Mesenchymal stem cell (in vitro differentiated cells and primary cell): ENCODE measurements at regions not wholly inside any gene's neighbourhood (a gene's known extent, or its start where the extent isn't known, plus 50 kb on each side); places are given as distances from the start of the nearest gene placed in this dataset.

Experiments
- DNase-seq: peaks from one replicate; pipeline ENCODE4 v3.0.0-alpha.2; 2013
- H2AFZ ChIP-seq: one replicate; pipeline ENCODE4 v1.6.1; 2013; ENCODE audit warnings: low read depth, mild to moderate bottlenecking, control low read depth, inconsistent platforms, low read length, moderate library complexity
- H2AK5ac ChIP-seq: 2 replicates; pipeline ENCODE4 v1.6.1; 2013; ENCODE audit warnings: low read length, moderate library complexity, mild to moderate bottlenecking, inconsistent platforms; ENCODE audit not compliant: severe bottlenecking
- H2BK120ac ChIP-seq: one replicate; pipeline ENCODE4 v1.6.1; 2013; ENCODE audit warnings: low read depth, mild to moderate bottlenecking, inconsistent platforms, low read length, moderate library complexity
- H2BK12ac ChIP-seq, 2 experiments: one replicate each; pipeline ENCODE4 v1.6.1; 2013; ENCODE audit warnings: inconsistent platforms in 2 of 2, low read length in 2 of 2, mild to moderate bottlenecking in 2 of 2, moderate library complexity in 2 of 2, control low read depth in 1 of 2
- H2BK15ac ChIP-seq: one replicate; pipeline ENCODE4 v1.6.1; 2013; ENCODE audit warnings: mild to moderate bottlenecking, low read depth, inconsistent platforms; ENCODE audit not compliant: poor library complexity, severe bottlenecking
- H2BK5ac ChIP-seq: 2 replicates; pipeline ENCODE4 v1.6.1; 2013; ENCODE audit warnings: low read depth, mild to moderate bottlenecking, low read length, control low read depth, inconsistent platforms; ENCODE audit not compliant: poor library complexity, severe bottlenecking
- H3K14ac ChIP-seq, 2 experiments: one replicate each; pipeline ENCODE4 v1.6.1; 2013; ENCODE audit warnings: inconsistent platforms in 2 of 2, low read length in 2 of 2, control low read depth in 1 of 2, mild to moderate bottlenecking in 1 of 2, moderate library complexity in 1 of 2
- H3K18ac ChIP-seq, 2 experiments: one replicate each; pipeline ENCODE4 v1.6.1; 2013; ENCODE audit warnings: inconsistent platforms in 2 of 2, low read length in 2 of 2, control low read depth in 1 of 2, low read depth in 1 of 2, mild to moderate bottlenecking in 1 of 2
- H3K23ac ChIP-seq, 2 experiments: one replicate each; pipeline ENCODE4 v1.6.1; 2013; ENCODE audit warnings: inconsistent platforms in 2 of 2, low read length in 2 of 2, mild to moderate bottlenecking in 2 of 2, moderate library complexity in 2 of 2, control low read depth in 1 of 2
- H3K27ac ChIP-seq: 2 replicates; pipeline ENCODE4 v1.5.1; 2013; ENCODE audit warnings: mild to moderate bottlenecking, moderate library complexity, low read length, control low read depth, inconsistent platforms; ENCODE audit not compliant: poor library complexity, severe bottlenecking
- H3K27me3 ChIP-seq, 2 experiments: 2 replicates each; pipeline versions ENCODE4 v1.6.1 to v1.7.0; 2013; ENCODE audit warnings: low read length in 2 of 2, mild to moderate bottlenecking in 2 of 2, moderate library complexity in 2 of 2, control low read depth in 1 of 2, inconsistent platforms in 1 of 2; ENCODE audit not compliant: control insufficient read depth in 1 of 2, insufficient read depth in 1 of 2
- H3K36me3 ChIP-seq, 2 experiments: 2 replicates each; pipeline versions ENCODE4 v1.6.1 to v1.7.0; 2013; ENCODE audit warnings: low read length in 2 of 2, control low read depth in 1 of 2, inconsistent platforms in 1 of 2, low read depth in 1 of 2, mild to moderate bottlenecking in 1 of 2; ENCODE audit not compliant: insufficient read depth in 2 of 2, control insufficient read depth in 1 of 2
- H3K4ac ChIP-seq, 2 experiments: one replicate each; pipeline ENCODE4 v1.6.1; 2013; ENCODE audit warnings: inconsistent platforms in 2 of 2, low read length in 2 of 2, mild to moderate bottlenecking in 2 of 2, moderate library complexity in 2 of 2, control low read depth in 1 of 2, low read depth in 1 of 2
- H3K4me1 ChIP-seq: 2 replicates; pipeline ENCODE4 v1.6.1; 2013; ENCODE audit warnings: low read depth, low read length, control low read depth; ENCODE audit not compliant: control insufficient read depth, insufficient read depth
- H3K4me2 ChIP-seq: 2 replicates; pipeline ENCODE4 v1.6.1; 2013; ENCODE audit warnings: low read length, mild to moderate bottlenecking, inconsistent platforms; ENCODE audit not compliant: poor library complexity, severe bottlenecking
- H3K4me3 ChIP-seq, 2 experiments: 2 replicates each; pipeline versions ENCODE4 v1.5.1 to v1.7.0; 2013; ENCODE audit warnings: low read length in 2 of 2, mild to moderate bottlenecking in 2 of 2, control low read depth in 1 of 2, low read depth in 1 of 2; ENCODE audit not compliant: insufficient read depth in 1 of 2
- H3K79me1 ChIP-seq: replicated peaks from 2 replicates; pipeline ENCODE4 v1.6.1; 2013; ENCODE audit warnings: mild to moderate bottlenecking, control low read depth, low read length, inconsistent platforms; ENCODE audit not compliant: poor library complexity, severe bottlenecking
- H3K9ac ChIP-seq: 2 replicates; pipeline ENCODE4 v1.7.0; 2013; ENCODE audit warnings: mild to moderate bottlenecking, low read length, moderate library complexity
- H3K9me3 ChIP-seq: 2 replicates; pipeline ENCODE4 v1.7.0; 2013; ENCODE audit warnings: mild to moderate bottlenecking, low read length; ENCODE audit not compliant: control insufficient read depth
- H4K8ac ChIP-seq: one replicate; pipeline ENCODE4 v1.6.1; 2013; ENCODE audit warnings: inconsistent platforms, mild to moderate bottlenecking, low read length, moderate library complexity
- H4K91ac ChIP-seq: one replicate; pipeline ENCODE4 v1.6.1; 2013; ENCODE audit warnings: mild to moderate bottlenecking, low read length, inconsistent platforms
- WGBS: methylation state at CpG from one replicate; pipeline ENCODE4 v1.1.7; 2013; ENCODE audit warnings: mixed read lengths; 5-methylcytosine and 5-hydroxymethylcytosine counted together

DNA sequence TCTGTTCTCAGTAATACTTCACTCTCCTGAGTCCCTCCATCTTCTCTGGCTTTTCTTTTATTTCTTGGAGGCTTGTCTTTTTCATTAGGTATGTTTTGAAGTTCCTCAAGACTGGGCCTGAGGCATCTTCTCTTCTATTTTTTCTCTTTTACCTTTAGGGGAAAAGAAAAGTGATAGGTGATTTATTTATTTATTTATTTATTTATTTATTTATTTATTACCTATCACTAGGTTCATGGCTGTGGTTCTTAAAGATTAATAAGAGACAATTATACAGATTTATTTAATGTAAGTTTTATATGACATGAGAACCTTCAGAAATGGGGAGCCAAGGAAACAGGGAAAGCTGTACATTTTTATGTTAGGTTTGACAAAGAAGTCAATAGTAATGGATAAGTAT is 330.3 kb upstream of the RBMS3 start:
- Histone ChIP-seq H3K9me3 (no peaks in the 10 kb centered on the region), H3K4me3 (no peak overlapping the region), H3K27me3 (no peaks in the 10 kb centered on the region), H3K36me3 (no peaks in the 10 kb centered on the region), H3K4me1 (no peaks in the 10 kb centered on the region), H2BK15ac (no peak overlapping the region), H3K14ac (no peak overlapping the region), H4K8ac (no peak overlapping the region), H3K9ac (no peak overlapping the region), H2AFZ (no peak overlapping the region), H3K27ac (no peak overlapping the region), H2BK12ac (no peak overlapping the region), H2BK5ac (no peak overlapping the region), H2AK5ac (no peak overlapping the region), H4K91ac (no peak overlapping the region), H3K79me1 (no peaks in the 10 kb centered on the region), H3K4me2 (no peak overlapping the region), H3K4ac (no peak overlapping the region), H3K18ac (no peak overlapping the region), H2BK120ac (no peak overlapping the region), H3K23ac (no peak overlapping the region)
- no peak for DNase-seq

DNA sequence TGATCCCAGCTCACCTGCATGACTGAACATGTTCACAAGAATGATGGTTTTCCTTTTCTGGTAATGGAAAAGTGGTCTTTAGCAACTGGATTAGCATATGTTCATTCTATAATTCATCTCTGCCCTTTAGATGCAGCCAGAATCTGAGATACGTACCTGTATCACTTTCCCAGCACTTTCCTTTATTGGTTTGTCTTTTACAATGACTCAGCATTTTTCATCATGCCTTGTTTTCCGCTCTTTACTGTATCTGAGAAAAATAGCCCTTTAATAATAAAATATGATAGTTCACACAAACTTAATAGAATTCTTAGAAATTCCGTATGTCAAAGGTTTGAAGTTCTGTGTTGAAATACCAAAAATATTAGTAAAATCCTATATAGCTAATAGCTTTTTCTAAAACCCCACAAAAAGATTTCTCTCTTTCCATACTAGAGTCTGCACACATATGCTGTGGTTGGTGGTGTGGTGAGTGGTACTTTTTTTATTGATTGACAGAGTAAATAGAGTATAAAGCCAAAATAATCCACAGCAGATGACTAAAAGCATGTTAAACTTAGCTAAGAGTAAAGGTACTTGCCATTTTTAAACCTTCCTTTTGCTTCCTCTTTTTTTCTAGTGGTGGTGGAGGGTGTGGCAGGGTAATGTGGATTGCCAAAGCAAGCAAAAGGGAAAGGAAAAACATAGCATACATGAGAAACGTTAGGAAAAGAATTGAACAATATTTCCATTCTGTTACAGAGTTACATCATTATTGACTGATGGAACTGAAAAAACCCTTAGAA is 328.9 kb upstream of the RBMS3 start:
- no peak overlapping the region for H3K18ac ChIP-seq
- H2BK120ac ChIP-seq, result no peak overlapping the region
- no peak overlapping the region for H3K23ac ChIP-seq
- H3K27ac ChIP-seq, result no peak overlapping the region
- H4K8ac ChIP-seq, result no peak overlapping the region
- no peaks in the 10 kb centered on the region for H3K27me3 ChIP-seq
- H3K4me2 ChIP-seq, result no peak overlapping the region
- no peak for DNase-seq
- no peaks in the 10 kb centered on the region for H3K36me3 ChIP-seq
- H3K14ac ChIP-seq, result no peak overlapping the region
- H3K9ac ChIP-seq, result no peak overlapping the region
- no peak overlapping the region for H2BK12ac ChIP-seq
- H4K91ac ChIP-seq, result no peak overlapping the region
- H3K9me3 ChIP-seq, result no peaks in the 10 kb centered on the region
- H2BK5ac ChIP-seq, result no peak overlapping the region
- no peak overlapping the region for H2BK15ac ChIP-seq
- 90% methylated on average over 1 of the region's 4 CpGs for WGBS
- H3K79me1 ChIP-seq, result no peaks in the 10 kb centered on the region
- H3K4me3 ChIP-seq, result no peak overlapping the region
- no peak overlapping the region for H2AFZ ChIP-seq
- no peaks in the 10 kb centered on the region for H3K4me1 ChIP-seq
- no peak overlapping the region for H2AK5ac ChIP-seq
- no peak overlapping the region for H3K4ac ChIP-seq

DNA sequence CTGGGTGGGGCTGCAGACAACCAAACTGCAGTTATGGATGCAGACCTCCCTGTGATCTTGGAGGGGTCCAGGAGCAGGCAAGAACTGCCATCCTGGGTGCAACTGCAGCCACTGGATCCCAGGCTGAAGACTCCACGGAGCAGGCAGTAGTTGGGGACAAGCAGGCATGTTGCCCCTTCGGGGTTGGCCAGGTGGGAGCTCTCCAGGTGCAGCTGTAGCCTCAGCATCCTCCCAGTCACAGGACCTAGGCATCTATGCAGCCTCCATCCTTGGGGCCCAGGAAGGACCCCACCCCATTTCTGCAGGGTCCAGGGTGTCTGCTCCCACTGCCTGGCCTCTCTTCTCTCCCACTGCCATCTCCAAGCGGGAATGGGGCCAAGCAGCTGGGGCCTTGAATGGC is 322.2 kb upstream of the RBMS3 start:
- H2AK5ac ChIP-seq, result no peak overlapping the region
- H3K18ac ChIP-seq, result no peak overlapping the region
- no peak overlapping the region for H3K4me2 ChIP-seq
- H3K9ac ChIP-seq, result no peak overlapping the region
- no peaks in the 10 kb centered on the region for H3K4me1 ChIP-seq
- no peak overlapping the region for H2BK5ac ChIP-seq
- H4K8ac ChIP-seq, result no peak overlapping the region
- DNase-seq, result no peak
- H3K79me1 ChIP-seq, result no peaks in the 10 kb centered on the region
- H3K27me3 ChIP-seq, result no peaks in the 10 kb centered on the region
- H2AFZ ChIP-seq, result no peak overlapping the region
- no peak overlapping the region for H3K14ac ChIP-seq
- H3K27ac ChIP-seq, result no peak overlapping the region
- no peak overlapping the region for H3K4me3 ChIP-seq
- no peak overlapping the region for H2BK15ac ChIP-seq
- no peaks in the 10 kb centered on the region for H3K36me3 ChIP-seq
- H3K4ac ChIP-seq, result no peak overlapping the region
- H3K23ac ChIP-seq, result no peak overlapping the region
- H2BK12ac ChIP-seq, result no peak overlapping the region
- H3K9me3 ChIP-seq, result peaks cover 5% of the 10 kb centered on the region
- 79% methylated on average over 3 of the region's 3 CpGs for WGBS
- H4K91ac ChIP-seq, result no peak overlapping the region
- H2BK120ac ChIP-seq, result no peak overlapping the region

DNA sequence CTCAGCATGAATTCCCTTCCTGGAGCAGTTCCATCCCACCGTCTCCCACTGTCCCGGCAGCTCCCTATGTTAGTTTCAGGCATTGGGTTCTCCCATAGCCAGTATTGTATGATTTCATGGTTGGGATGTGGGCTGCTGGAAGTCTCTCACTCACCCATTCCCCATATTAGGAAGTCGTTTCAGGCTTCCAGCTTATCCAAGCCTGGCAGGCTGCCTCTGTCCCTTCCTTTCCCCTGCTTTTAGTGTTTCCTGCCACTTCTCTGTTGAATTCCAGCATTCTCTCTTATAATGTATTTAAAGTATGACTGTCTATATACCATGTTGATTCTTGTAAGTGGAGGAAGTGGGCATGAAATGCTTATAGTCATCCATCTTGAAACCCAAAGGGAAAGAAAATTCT is 309.7 kb upstream of the RBMS3 start:
- Histone ChIP-seq H3K9me3 (peaks cover 31% of the 10 kb centered on the region), H3K9ac (no peak overlapping the region), H3K4me3 (peak overlapping the region in 1 of 2 experiments; percentile 16), H4K8ac (no peak overlapping the region), H2BK15ac (no peak overlapping the region), H2AK5ac (no peak overlapping the region), H3K4me1 (no peaks in the 10 kb centered on the region), H3K4me2 (no peak overlapping the region), H3K79me1 (no peaks in the 10 kb centered on the region), H2BK12ac (no peak overlapping the region), H3K4ac (no peak overlapping the region), H3K36me3 (peaks cover 0 to 5% of the 10 kb centered on the region in 2 experiments), H2AFZ (no peak overlapping the region), H4K91ac (no peak overlapping the region), H2BK5ac (no peak overlapping the region), H3K14ac (no peak overlapping the region), H3K27me3 (no peaks in the 10 kb centered on the region), H3K23ac (no peak overlapping the region), H2BK120ac (no peak overlapping the region), H3K18ac (no peak overlapping the region), H3K27ac (no peak overlapping the region)
- 83% methylated on average over 1 of the region's 3 CpGs for WGBS
- DNase-seq, result no peak
